ENCODE measurements at regions not wholly inside any gene's neighbourhood (a gene's known extent, or its start where the extent isn't known, plus 50 kb on each side); places are given as distances from the start of the nearest gene placed in this dataset.

- TF ChIP-seq PHF8 (conservative IDR thresholded peaks at IDR 0.05; ENCODE audit: low read depth, low read length): no peak
- no peak for TF ChIP-seq CBX5 (IDR thresholded peaks at IDR 0.05; ENCODE audit: low read depth, low read length)
- TF ChIP-seq JUND (IDR thresholded peaks at IDR 0.05; ENCODE audit: low read length): no peak
- no peak for TF ChIP-seq SIRT6 (IDR thresholded peaks at IDR 0.05; ENCODE audit: low read length)
- no peak for TF ChIP-seq ZNF274 (IDR thresholded peaks at IDR 0.05; ENCODE audit: borderline replicate concordance, extremely low read depth, low read length)
- no peak for TF ChIP-seq SIX5 (IDR thresholded peaks at IDR 0.05; ENCODE audit: low read depth, low read length)
- no peak for TF ChIP-seq TEAD4 (IDR thresholded peaks at IDR 0.05; ENCODE audit: low read depth, low read length)
- TF ChIP-seq EZH2 (IDR thresholded peaks at IDR 0.05; ENCODE audit: low read depth, low read length, severe bottlenecking): no peak
Observed at GRCh38 chr15:38090678-38091077, 156.2 kb downstream of the TMCO5A start (continued).
